Ishikawa (cell line): ENCODE measurements at regions not wholly inside any gene's neighbourhood (a gene's known extent, or its start where the extent isn't known, plus 50 kb on each side); places are given as distances from the start of the nearest gene placed in this dataset.

ENCODE experiments used
- CEBPB ChIP-seq: IDR thresholded peaks from 2 replicates; pipeline ENCODE4 v1.6.1; 2012
- EGR1 ChIP-seq: IDR thresholded peaks from 2 replicates; pipeline ENCODE4 v1.6.1; 2012
- EP300 ChIP-seq: IDR thresholded peaks from 2 replicates; pipeline ENCODE4 v1.6.1; 2012; ENCODE audit warnings: borderline replicate concordance
- FOXM1 ChIP-seq: IDR thresholded peaks from 2 replicates; pipeline ENCODE4 v1.6.1; 2012; ENCODE audit warnings: low read depth, borderline replicate concordance
- RAD21 ChIP-seq: IDR thresholded peaks from 2 replicates; pipeline ENCODE4 v1.6.1; 2012; ENCODE audit warnings: low read depth
- TAF1 ChIP-seq: IDR thresholded peaks from 2 replicates; pipeline ENCODE4 v1.6.1; 2012; ENCODE audit warnings: low read depth, mild to moderate bottlenecking
- TEAD4 ChIP-seq: IDR thresholded peaks from 2 replicates; pipeline ENCODE4 v1.6.1; 2012
- YY1 ChIP-seq: IDR thresholded peaks from 2 replicates; pipeline ENCODE4 v1.6.1; 2012; ENCODE audit warnings: low read depth
- TF ChIP-seq, protein P1 (sequence below): IDR thresholded peaks from 2 replicates; pipeline ENCODE4 v1.6.1; 2012
- TF ChIP-seq, protein P2 (sequence below): IDR thresholded peaks from 2 replicates; pipeline ENCODE4 v1.6.1; 2012; ENCODE audit warnings: low read depth, mild to moderate bottlenecking
- TF ChIP-seq, protein P3 (sequence below): IDR thresholded peaks from 2 replicates; pipeline ENCODE4 v1.6.1; 2012

DNA sequence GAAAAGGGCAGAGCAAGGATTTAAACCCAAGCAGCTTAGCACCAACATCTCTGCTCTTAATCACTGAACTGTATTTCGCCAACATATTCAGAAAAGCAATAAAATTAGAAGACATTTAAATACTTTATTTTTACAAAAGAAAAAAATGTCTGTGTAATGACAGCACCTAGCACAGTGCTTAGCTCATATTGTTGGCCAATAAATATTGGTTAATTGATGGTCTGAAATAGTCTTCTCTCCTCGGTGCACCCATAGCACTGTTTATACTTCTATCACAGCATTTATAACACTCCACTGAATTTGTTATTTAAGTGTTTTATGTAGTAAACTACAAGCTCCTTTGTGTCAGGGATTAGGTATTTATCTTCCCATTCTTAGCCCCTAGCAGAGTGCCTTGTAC lies 70.9 kb upstream of the PLPPR4 start:
- TF ChIP-seq, protein P1, sequence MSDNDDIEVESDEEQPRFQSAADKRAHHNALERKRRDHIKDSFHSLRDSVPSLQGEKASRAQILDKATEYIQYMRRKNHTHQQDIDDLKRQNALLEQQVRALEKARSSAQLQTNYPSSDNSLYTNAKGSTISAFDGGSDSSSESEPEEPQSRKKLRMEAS, result no peak
- TF ChIP-seq YY1 (no peak), TEAD4 (no peak), EGR1 (no peak), RAD21 (no peak), TAF1 (no peak), EP300 (no peak), CEBPB (no peak), FOXM1 (no peak)
- TF ChIP-seq, protein P2, sequence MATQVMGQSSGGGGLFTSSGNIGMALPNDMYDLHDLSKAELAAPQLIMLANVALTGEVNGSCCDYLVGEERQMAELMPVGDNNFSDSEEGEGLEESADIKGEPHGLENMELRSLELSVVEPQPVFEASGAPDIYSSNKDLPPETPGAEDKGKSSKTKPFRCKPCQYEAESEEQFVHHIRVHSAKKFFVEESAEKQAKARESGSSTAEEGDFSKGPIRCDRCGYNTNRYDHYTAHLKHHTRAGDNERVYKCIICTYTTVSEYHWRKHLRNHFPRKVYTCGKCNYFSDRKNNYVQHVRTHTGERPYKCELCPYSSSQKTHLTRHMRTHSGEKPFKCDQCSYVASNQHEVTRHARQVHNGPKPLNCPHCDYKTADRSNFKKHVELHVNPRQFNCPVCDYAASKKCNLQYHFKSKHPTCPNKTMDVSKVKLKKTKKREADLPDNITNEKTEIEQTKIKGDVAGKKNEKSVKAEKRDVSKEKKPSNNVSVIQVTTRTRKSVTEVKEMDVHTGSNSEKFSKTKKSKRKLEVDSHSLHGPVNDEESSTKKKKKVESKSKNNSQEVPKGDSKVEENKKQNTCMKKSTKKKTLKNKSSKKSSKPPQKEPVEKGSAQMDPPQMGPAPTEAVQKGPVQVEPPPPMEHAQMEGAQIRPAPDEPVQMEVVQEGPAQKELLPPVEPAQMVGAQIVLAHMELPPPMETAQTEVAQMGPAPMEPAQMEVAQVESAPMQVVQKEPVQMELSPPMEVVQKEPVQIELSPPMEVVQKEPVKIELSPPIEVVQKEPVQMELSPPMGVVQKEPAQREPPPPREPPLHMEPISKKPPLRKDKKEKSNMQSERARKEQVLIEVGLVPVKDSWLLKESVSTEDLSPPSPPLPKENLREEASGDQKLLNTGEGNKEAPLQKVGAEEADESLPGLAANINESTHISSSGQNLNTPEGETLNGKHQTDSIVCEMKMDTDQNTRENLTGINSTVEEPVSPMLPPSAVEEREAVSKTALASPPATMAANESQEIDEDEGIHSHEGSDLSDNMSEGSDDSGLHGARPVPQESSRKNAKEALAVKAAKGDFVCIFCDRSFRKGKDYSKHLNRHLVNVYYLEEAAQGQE, result no peak
- TF ChIP-seq, protein P3, sequence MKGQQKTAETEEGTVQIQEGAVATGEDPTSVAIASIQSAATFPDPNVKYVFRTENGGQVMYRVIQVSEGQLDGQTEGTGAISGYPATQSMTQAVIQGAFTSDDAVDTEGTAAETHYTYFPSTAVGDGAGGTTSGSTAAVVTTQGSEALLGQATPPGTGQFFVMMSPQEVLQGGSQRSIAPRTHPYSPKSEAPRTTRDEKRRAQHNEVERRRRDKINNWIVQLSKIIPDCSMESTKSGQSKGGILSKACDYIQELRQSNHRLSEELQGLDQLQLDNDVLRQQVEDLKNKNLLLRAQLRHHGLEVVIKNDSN, result no peak
